ENCODE measurements at regions not wholly inside any gene's neighbourhood (a gene's known extent, or its start where the extent isn't known, plus 50 kb on each side); places are given as distances from the start of the nearest gene placed in this dataset.

- TF ChIP-seq CTCF (IDR thresholded peaks at IDR 0.05; ENCODE audit: insufficient read depth, low read length, poor library complexity, severe bottlenecking) = no peak
- TF ChIP-seq EZH2phosphoT487 (conservative IDR thresholded peaks at IDR 0.05; ENCODE audit: low read length) = no peak
Measured at GRCh38 chr6:127023001-127023778, 95.3 kb upstream of the RSPO3 start.
